NCI-H2171 treated with DMSO at 0.1 percent for 48 hours (cell line): ENCODE measurements at regions not wholly inside any gene's neighbourhood (a gene's known extent, or its start where the extent isn't known, plus 50 kb on each side); places are given as distances from the start of the nearest gene placed in this dataset.

Experiments used
- DNase-seq: peaks from one replicate; lab custom pipeline; 2025; lab: John Stamatoyannopoulos, UW

DNA sequence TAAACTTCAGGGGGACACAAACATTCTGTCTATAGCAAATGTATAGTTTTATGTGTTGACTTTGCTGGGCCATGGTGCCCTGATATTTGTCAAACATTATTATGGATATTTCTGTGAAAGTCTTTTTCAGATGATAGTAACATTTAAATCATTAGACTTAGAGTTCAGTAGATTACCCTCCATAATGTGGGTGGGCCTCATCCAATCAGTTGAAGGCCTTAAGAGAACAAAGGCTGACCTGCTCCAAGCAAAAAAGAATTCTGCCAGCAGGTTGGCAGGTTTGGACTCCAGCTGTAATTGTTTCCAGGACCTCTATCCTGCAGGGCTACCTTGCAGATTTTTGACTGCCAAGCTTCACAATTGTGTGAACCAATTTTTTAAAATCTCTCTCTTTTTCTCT is 1250.9 kb downstream of the ROBO1 start:
- no peak for DNase-seq

DNA sequence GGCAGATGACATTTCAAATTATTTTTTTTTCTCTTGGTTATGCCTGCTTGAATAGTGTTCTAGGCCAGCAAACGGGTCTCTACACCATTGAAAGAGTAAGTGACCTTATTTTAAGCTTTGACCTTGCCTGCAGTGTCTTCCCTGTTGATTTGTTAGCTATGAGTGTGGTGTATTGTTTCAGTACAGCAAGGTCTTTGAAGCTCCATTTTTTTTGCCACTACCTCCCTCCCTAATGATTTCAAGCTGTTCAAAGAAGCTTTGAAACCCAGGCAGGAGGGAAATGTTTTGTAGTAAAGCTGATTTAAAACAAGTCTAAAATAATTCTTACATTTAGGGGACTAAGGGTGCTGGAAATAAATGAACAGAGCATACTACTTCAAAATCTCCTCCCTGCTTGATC is 1249.8 kb downstream of the ROBO1 start:
- peak; percentile 56 for DNase-seq

DNA sequence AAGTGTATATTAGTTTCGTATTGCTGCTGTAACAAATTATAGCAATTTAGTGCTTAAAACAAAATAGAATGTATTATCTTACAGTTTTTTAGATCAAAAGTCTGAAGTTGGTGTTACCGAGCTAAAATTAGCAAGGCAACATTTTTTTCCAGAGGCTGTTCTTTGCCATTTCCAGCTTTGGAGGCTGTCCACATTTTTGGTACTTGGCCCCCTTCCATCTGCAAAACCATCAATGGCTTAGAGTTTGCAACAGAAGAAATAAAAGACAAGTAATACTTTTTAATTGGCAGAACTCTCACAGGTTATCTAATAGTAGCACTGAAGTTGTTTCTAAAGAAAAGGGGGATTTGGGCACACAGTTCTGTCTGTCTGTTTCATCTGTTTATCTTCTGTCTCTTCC is 1248.5 kb downstream of the ROBO1 start:
- DNase-seq = no peak

GRCh38 chr3:78529601-78530000 is 1238.2 kb downstream of the ROBO1 start:
- no peak for DNase-seq

DNA sequence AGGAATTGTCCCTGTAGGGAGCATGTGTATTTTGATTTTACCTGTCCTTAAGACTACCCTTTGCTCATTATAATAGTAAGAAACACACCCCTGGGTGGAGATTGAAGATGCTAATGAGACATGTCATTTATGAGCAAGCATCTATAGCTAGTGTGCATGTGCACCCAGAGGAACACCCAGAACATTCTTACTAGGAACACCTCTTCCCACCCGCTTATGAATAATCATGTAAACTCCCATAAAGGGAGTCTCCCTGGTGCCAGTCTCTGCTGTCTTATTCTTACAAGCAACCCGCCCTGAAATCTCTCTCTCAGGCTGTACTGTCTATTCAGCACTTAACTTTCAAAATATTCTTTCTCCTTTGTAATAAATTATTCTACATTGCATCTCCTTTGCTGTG is 1227.3 kb downstream of the ROBO1 start:
- DNase-seq = no peak

DNA sequence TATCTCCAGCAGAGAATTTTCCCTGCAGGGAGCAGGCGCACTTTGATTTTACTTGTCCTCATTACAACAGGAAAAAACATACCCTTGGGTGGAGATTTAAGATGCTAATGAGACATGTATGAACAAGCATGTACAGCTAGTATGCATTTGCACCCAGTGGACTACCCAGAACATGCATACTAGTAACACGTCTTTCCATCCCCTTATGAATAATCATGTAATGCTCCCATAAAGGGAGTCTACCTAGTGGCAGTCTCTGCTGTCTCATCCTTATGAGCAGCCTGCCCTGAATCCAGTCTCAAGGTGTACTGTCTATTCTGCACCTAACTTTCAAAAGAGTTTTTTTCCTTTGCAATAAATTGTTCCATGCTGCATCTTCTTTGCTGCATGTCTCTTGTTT is 1222.0 kb downstream of the ROBO1 start:
- no peak for DNase-seq
